ENCODE measurements at regions not wholly inside any gene's neighbourhood (a gene's known extent, or its start where the extent isn't known, plus 50 kb on each side); places are given as distances from the start of the nearest gene placed in this dataset.

DNA sequence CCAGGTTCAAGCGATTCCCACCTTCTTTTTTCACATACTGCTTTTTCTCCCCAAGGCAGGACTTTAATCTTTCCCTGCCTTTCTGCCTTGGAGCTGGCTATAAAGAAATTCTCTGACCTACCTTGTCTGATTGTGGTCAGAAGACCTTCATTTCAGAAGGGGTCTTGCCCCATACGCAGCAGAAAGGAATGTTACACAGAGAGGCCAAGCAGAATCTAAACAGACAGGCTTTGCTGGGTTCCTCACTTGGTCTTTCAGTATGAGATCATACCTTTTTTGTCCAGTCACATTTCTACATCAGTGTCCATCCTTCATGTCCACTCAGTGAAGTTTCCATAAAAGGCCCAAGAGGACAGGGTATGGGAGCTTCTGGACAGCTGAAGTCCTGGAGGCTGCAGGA is 108.3 kb upstream of the RBPJ start:
- no peak overlapping the region for H2AFZ ChIP-seq (ENCODE audit: low read length)
- no peak overlapping the region for H4K8ac ChIP-seq (ENCODE audit: low read depth, low read length)
- H3K23ac ChIP-seq (ENCODE audit: low read depth, low read length, poor library complexity): no peak overlapping the region
- H2AK5ac ChIP-seq (ENCODE audit: low read depth, low read length): no peak overlapping the region
- H3K9me3 ChIP-seq (replicated peaks in 1 of 2; ENCODE audit: control insufficient read depth in 2 of 2, insufficient read depth in 1 of 2, low read depth in 1 of 2, low read length in 2 of 2): no peaks in the 10 kb centered on the region
- DNase-seq (ENCODE audit: low spot score): no peak
- no peak overlapping the region for H3K4ac ChIP-seq (ENCODE audit: low read length)
- no peak overlapping the region for H3K9ac ChIP-seq (ENCODE audit: low read depth, low read length, poor library complexity)
- H3K14ac ChIP-seq (ENCODE audit: low read length): no peak overlapping the region
- no CpG with 5 or more reads among the region's 2 CpGs for WGBS, 2 donors (ENCODE audit: extremely low coverage in 2 of 2, insufficient read length in 2 of 2, insufficient replicate concordance in 1 of 2)
- H3K4me3 ChIP-seq (ENCODE audit: low read length in 2 of 2): no peak overlapping the region
- no peak overlapping the region for H2BK120ac ChIP-seq (ENCODE audit: low read depth, low read length)
- H3K79me1 ChIP-seq (ENCODE audit: low read depth, low read length): no peaks in the 10 kb centered on the region
- no peak overlapping the region for H3K27ac ChIP-seq (replicated peaks; ENCODE audit: low read length)
- H3K4me2 ChIP-seq (ENCODE audit: insufficient read depth, low read length, poor library complexity, severe bottlenecking): no peak overlapping the region
- no peak overlapping the region for H2BK15ac ChIP-seq (ENCODE audit: low read length)
- H2BK5ac ChIP-seq (ENCODE audit: low read length): no peak overlapping the region
- no peak overlapping the region for H3K18ac ChIP-seq (ENCODE audit: low read length)
- no peak overlapping the region for H4K91ac ChIP-seq (ENCODE audit: low read depth, low read length, poor library complexity)
- H3K4me1 ChIP-seq (ENCODE audit: control insufficient read depth in 2 of 2, insufficient read depth in 1 of 2, low read depth in 1 of 2, low read length in 2 of 2): no peaks in the 10 kb centered on the region
- no peaks in the 10 kb centered on the region for H3K27me3 ChIP-seq (ENCODE audit: control insufficient read depth in 3 of 3, insufficient read depth in 3 of 3, low read depth in 1 of 3, low read length in 3 of 3)
- no peaks in the 10 kb centered on the region for H3K36me3 ChIP-seq (replicated peaks in 1 of 2; ENCODE audit: control insufficient read depth in 2 of 2, insufficient read depth in 2 of 2, low read length in 2 of 2)
- H2BK12ac ChIP-seq (ENCODE audit: low read length): no peak overlapping the region

DNA sequence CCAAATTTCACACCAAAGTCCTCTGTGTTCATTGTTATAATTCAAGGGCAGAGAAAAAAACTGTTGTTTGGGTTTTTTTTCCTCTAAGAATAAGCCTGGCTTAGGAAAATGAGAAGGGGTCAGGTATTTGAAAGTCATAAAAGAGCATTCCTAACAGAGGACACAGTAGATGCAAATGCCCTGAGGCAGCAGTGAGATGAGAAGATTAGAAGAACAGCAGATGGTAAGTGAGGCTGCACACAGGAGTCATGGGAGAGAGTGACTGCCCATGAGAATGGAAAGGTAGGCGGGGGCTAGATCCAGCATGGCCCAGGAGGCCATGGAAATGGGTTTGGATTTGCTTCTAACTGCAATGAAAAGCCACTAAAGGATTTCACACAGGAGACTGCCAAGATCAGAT is 107.5 kb upstream of the RBPJ start:
- no peak overlapping the region for H3K27ac ChIP-seq (replicated peaks; ENCODE audit: low read length)
- H3K9me3 ChIP-seq (replicated peaks in 1 of 2; ENCODE audit: control insufficient read depth in 2 of 2, insufficient read depth in 1 of 2, low read depth in 1 of 2, low read length in 2 of 2): no peaks in the 10 kb centered on the region
- H3K4ac ChIP-seq (ENCODE audit: low read length): no peak overlapping the region
- H3K4me2 ChIP-seq (ENCODE audit: insufficient read depth, low read length, poor library complexity, severe bottlenecking): no peak overlapping the region
- H3K27me3 ChIP-seq (ENCODE audit: control insufficient read depth in 3 of 3, insufficient read depth in 3 of 3, low read depth in 1 of 3, low read length in 3 of 3): no peaks in the 10 kb centered on the region
- no peak for DNase-seq (ENCODE audit: low spot score)
- H2BK120ac ChIP-seq (ENCODE audit: low read depth, low read length): no peak overlapping the region
- no peak overlapping the region for H2BK5ac ChIP-seq (ENCODE audit: low read length)
- H3K18ac ChIP-seq (ENCODE audit: low read length): no peak overlapping the region
- no peak overlapping the region for H2AK5ac ChIP-seq (ENCODE audit: low read depth, low read length)
- no peak overlapping the region for H3K4me3 ChIP-seq (ENCODE audit: low read length in 2 of 2)
- WGBS, 2 donors (ENCODE audit: extremely low coverage in 2 of 2, insufficient read length in 2 of 2, insufficient replicate concordance in 1 of 2): no CpG with 5 or more reads among the region's 1 CpG
- H3K9ac ChIP-seq (ENCODE audit: low read depth, low read length, poor library complexity): no peak overlapping the region
- no peak overlapping the region for H4K91ac ChIP-seq (ENCODE audit: low read depth, low read length, poor library complexity)
- H4K8ac ChIP-seq (ENCODE audit: low read depth, low read length): no peak overlapping the region
- no peaks in the 10 kb centered on the region for H3K36me3 ChIP-seq (replicated peaks in 1 of 2; ENCODE audit: control insufficient read depth in 2 of 2, insufficient read depth in 2 of 2, low read length in 2 of 2)
- no peak overlapping the region for H2AFZ ChIP-seq (ENCODE audit: low read length)
- no peak overlapping the region for H3K23ac ChIP-seq (ENCODE audit: low read depth, low read length, poor library complexity)
- no peak overlapping the region for H3K14ac ChIP-seq (ENCODE audit: low read length)
- no peak overlapping the region for H2BK12ac ChIP-seq (ENCODE audit: low read length)
- H3K4me1 ChIP-seq (ENCODE audit: control insufficient read depth in 2 of 2, insufficient read depth in 1 of 2, low read depth in 1 of 2, low read length in 2 of 2): no peaks in the 10 kb centered on the region
- no peaks in the 10 kb centered on the region for H3K79me1 ChIP-seq (ENCODE audit: low read depth, low read length)
- no peak overlapping the region for H2BK15ac ChIP-seq (ENCODE audit: low read length)

DNA sequence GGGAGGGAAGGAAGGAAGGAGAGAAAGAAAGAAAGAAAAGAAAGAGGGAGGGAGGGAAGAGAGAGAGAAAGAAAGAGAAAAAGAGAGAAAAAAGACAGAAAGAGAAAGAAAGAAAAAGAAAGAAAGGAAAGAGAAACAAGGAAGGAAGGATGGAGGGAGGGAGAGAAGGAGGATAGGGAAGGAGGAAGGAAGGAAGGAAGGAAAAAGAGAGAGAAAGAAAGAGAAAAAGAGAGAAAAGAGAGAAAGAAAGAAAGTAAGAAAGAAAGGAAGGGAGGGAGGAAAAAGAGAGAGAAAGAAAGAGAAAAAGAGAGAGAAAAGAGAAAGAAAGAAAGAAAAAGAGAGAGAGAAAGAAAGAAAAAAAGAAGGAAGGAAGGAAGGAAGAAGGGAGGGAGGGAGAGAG is 105.8 kb upstream of the RBPJ start:
- DNase-seq (ENCODE audit: low spot score): no peak
- H2BK15ac ChIP-seq (ENCODE audit: low read length): no peak overlapping the region
- no peak overlapping the region for H3K9ac ChIP-seq (ENCODE audit: low read depth, low read length, poor library complexity)
- no peak overlapping the region for H3K4me2 ChIP-seq (ENCODE audit: insufficient read depth, low read length, poor library complexity, severe bottlenecking)
- no peak overlapping the region for H2BK5ac ChIP-seq (ENCODE audit: low read length)
- H2AK5ac ChIP-seq (ENCODE audit: low read depth, low read length): no peak overlapping the region
- no peak overlapping the region for H4K8ac ChIP-seq (ENCODE audit: low read depth, low read length)
- no peaks in the 10 kb centered on the region for H3K4me1 ChIP-seq (ENCODE audit: control insufficient read depth in 2 of 2, insufficient read depth in 1 of 2, low read depth in 1 of 2, low read length in 2 of 2)
- H2BK12ac ChIP-seq (ENCODE audit: low read length): no peak overlapping the region
- H3K79me1 ChIP-seq (ENCODE audit: low read depth, low read length): no peaks in the 10 kb centered on the region
- H3K4me3 ChIP-seq (ENCODE audit: low read length in 2 of 2): no peak overlapping the region
- no peak overlapping the region for H3K14ac ChIP-seq (ENCODE audit: low read length)
- no peaks in the 10 kb centered on the region for H3K36me3 ChIP-seq (replicated peaks in 1 of 2; ENCODE audit: control insufficient read depth in 2 of 2, insufficient read depth in 2 of 2, low read length in 2 of 2)
- no peaks in the 10 kb centered on the region for H3K27me3 ChIP-seq (ENCODE audit: control insufficient read depth in 3 of 3, insufficient read depth in 3 of 3, low read depth in 1 of 3, low read length in 3 of 3)
- H2BK120ac ChIP-seq (ENCODE audit: low read depth, low read length): no peak overlapping the region
- no peak overlapping the region for H3K23ac ChIP-seq (ENCODE audit: low read depth, low read length, poor library complexity)
- H3K9me3 ChIP-seq (replicated peaks in 1 of 2; ENCODE audit: control insufficient read depth in 2 of 2, insufficient read depth in 1 of 2, low read depth in 1 of 2, low read length in 2 of 2): no peaks in the 10 kb centered on the region
- H3K18ac ChIP-seq (ENCODE audit: low read length): no peak overlapping the region
- H4K91ac ChIP-seq (ENCODE audit: low read depth, low read length, poor library complexity): no peak overlapping the region
- H2AFZ ChIP-seq (ENCODE audit: low read length): no peak overlapping the region
- H3K27ac ChIP-seq (replicated peaks; ENCODE audit: low read length): no peak overlapping the region
- no peak overlapping the region for H3K4ac ChIP-seq (ENCODE audit: low read length)

DNA sequence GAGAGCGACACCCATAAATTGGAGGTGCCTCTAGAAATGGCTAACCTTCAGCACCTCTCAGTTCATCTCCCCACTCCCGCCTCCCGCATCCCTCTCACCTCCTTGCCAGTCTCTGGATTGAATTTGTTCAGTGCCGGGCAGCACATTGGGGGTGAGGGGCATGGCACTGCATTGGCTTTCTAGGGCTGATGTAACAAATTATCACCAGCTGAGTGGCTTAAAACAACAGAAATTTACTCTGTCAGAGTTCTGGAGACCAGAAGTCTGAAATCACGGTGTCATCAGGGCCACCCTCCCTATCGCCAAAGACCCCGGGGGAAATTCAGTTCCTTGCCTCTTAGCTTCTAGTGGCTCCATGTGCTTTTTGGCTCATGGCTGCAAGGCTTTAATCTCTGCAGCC is 105.1 kb upstream of the RBPJ start:
- no peak overlapping the region for H3K14ac ChIP-seq (ENCODE audit: low read length)
- H2BK15ac ChIP-seq (ENCODE audit: low read length): no peak overlapping the region
- H3K4me1 ChIP-seq (ENCODE audit: control insufficient read depth in 2 of 2, insufficient read depth in 1 of 2, low read depth in 1 of 2, low read length in 2 of 2): no peaks in the 10 kb centered on the region
- H3K4ac ChIP-seq (ENCODE audit: low read length): no peak overlapping the region
- WGBS, 2 donors (ENCODE audit: extremely low coverage in 2 of 2, insufficient read length in 2 of 2, insufficient replicate concordance in 1 of 2): no CpG with 5 or more reads among the region's 7 CpGs
- H3K4me2 ChIP-seq (ENCODE audit: insufficient read depth, low read length, poor library complexity, severe bottlenecking): no peak overlapping the region
- no peak overlapping the region for H2AFZ ChIP-seq (ENCODE audit: low read length)
- H3K4me3 ChIP-seq (ENCODE audit: low read length in 2 of 2): no peak overlapping the region
- DNase-seq (ENCODE audit: low spot score): no peak
- no peaks in the 10 kb centered on the region for H3K79me1 ChIP-seq (ENCODE audit: low read depth, low read length)
- H4K8ac ChIP-seq (ENCODE audit: low read depth, low read length): no peak overlapping the region
- no peak overlapping the region for H3K27ac ChIP-seq (replicated peaks; ENCODE audit: low read length)
- no peak overlapping the region for H2AK5ac ChIP-seq (ENCODE audit: low read depth, low read length)
- no peaks in the 10 kb centered on the region for H3K27me3 ChIP-seq (ENCODE audit: control insufficient read depth in 3 of 3, insufficient read depth in 3 of 3, low read depth in 1 of 3, low read length in 3 of 3)
- H2BK5ac ChIP-seq (ENCODE audit: low read length): no peak overlapping the region
- no peak overlapping the region for H3K23ac ChIP-seq (ENCODE audit: low read depth, low read length, poor library complexity)
- H3K18ac ChIP-seq (ENCODE audit: low read length): no peak overlapping the region
- no peaks in the 10 kb centered on the region for H3K36me3 ChIP-seq (replicated peaks in 1 of 2; ENCODE audit: control insufficient read depth in 2 of 2, insufficient read depth in 2 of 2, low read length in 2 of 2)
- H2BK12ac ChIP-seq (ENCODE audit: low read length): no peak overlapping the region
- H3K9me3 ChIP-seq (replicated peaks in 1 of 2; ENCODE audit: control insufficient read depth in 2 of 2, insufficient read depth in 1 of 2, low read depth in 1 of 2, low read length in 2 of 2): no peaks in the 10 kb centered on the region
- H3K9ac ChIP-seq (ENCODE audit: low read depth, low read length, poor library complexity): no peak overlapping the region
- no peak overlapping the region for H4K91ac ChIP-seq (ENCODE audit: low read depth, low read length, poor library complexity)
- H2BK120ac ChIP-seq (ENCODE audit: low read depth, low read length): no peak overlapping the region

Data from neuronal stem cell (in vitro differentiated cells).